Lower leg skin (tissue), 3 donors: ENCODE measurements at regions not wholly inside any gene's neighbourhood (a gene's known extent, or its start where the extent isn't known, plus 50 kb on each side); places are given as distances from the start of the nearest gene placed in this dataset.

ENCODE experiments used
- CTCF ChIP-seq, 3 donors: fragments of 450-650 bp; IDR thresholded peaks; one replicate each; pipeline ENCODE4 v1.5.1; 2016; ENCODE audit warnings: antibody characterized with exemption in 3 of 3, mild to moderate bottlenecking in 3 of 3, moderate library complexity in 2 of 3
- POLR2A ChIP-seq, 2 donors: fragments of 450-650 bp; IDR thresholded peaks; one replicate each; pipeline ENCODE4 v1.6.1; 2016 to 2017; ENCODE audit warnings: antibody characterized with exemption in 2 of 2, mild to moderate bottlenecking in 1 of 2, moderate library complexity in 1 of 2

GRCh38 chr12:58225203-58225877, 284.0 kb downstream of the ATP23 start:
- TF ChIP-seq CTCF (IDR thresholded peaks at IDR 0.05): no peak
- TF ChIP-seq POLR2A (IDR thresholded peaks at IDR 0.05): no peak
